SK-N-SH treated with all-trans-retinoic acid at 6 μM for 48 hours (cell line): ENCODE measurements at regions not wholly inside any gene's neighbourhood (a gene's known extent, or its start where the extent isn't known, plus 50 kb on each side); places are given as distances from the start of the nearest gene placed in this dataset.

ENCODE experiments used
- ATAC-seq: fragments of 200-7000 bp; cut with Tn5 transposase; 3 replicates; pipeline ENCODE4 v1.9.1; 2020; ENCODE audit warnings: mild to moderate bottlenecking, moderate library complexity
- ARNTL ChIP-seq: fragments of 450-650 bp; formaldehyde crosslinking; IDR thresholded peaks from 2 replicates; pipeline ENCODE4 v1.5.0; 2020; ENCODE audit warnings: low read depth, mild to moderate bottlenecking, moderate library complexity, borderline replicate concordance
- ESRRG ChIP-seq: fragments of 250-450 bp; sonication (Bioruptor Pico); IDR thresholded peaks from 2 replicates; pipeline ENCODE4 v1.6.1; 2021; ENCODE audit warnings: mild to moderate bottlenecking
- ISL1 ChIP-seq: fragments of 250-450 bp; sonication (Bioruptor Pico); IDR thresholded peaks from 2 replicates; pipeline ENCODE4 v2.1.2; 2022; ENCODE audit warnings: mild to moderate bottlenecking, moderate library complexity
- OSR1 ChIP-seq: fragments of 250-450 bp; sonication (Bioruptor Pico); IDR thresholded peaks from 2 replicates; pipeline ENCODE4 v1.8.0; 2022; ENCODE audit warnings: moderate library complexity, mild to moderate bottlenecking, inconsistent platforms
- PPARA ChIP-seq: fragments of 250-450 bp; sonication (Bioruptor Pico); IDR thresholded peaks from 2 replicates; pipeline ENCODE4 v1.5.0; 2020; ENCODE audit warnings: mild to moderate bottlenecking, borderline replicate concordance
- RARB ChIP-seq: fragments of 250-450 bp; sonication (Bioruptor Pico); IDR thresholded peaks from 2 replicates; pipeline ENCODE4 v1.8.0; 2021; ENCODE audit warnings: mild to moderate bottlenecking, moderate library complexity
- SNAI2 ChIP-seq: fragments of 250-450 bp; sonication (Bioruptor Pico); IDR thresholded peaks from 2 replicates; pipeline ENCODE4 v1.5.0; 2020; ENCODE audit warnings: mild to moderate bottlenecking, moderate library complexity
- TCF4 ChIP-seq: fragments of 250-450 bp; sonication (Bioruptor Pico); IDR thresholded peaks from 2 replicates; pipeline ENCODE4 v1.8.0; 2021; ENCODE audit warnings: mild to moderate bottlenecking, moderate library complexity, borderline replicate concordance
- TOX ChIP-seq: fragments of 250-450 bp; sonication (Bioruptor Pico); IDR thresholded peaks from 2 replicates; pipeline ENCODE4 v1.8.0; 2021; ENCODE audit warnings: mild to moderate bottlenecking, moderate library complexity, borderline replicate concordance
- ZC3H10 ChIP-seq: fragments of 250-450 bp; sonication (Bioruptor Pico); IDR thresholded peaks from 2 replicates; pipeline ENCODE4 v1.5.1; 2021; ENCODE audit warnings: mild to moderate bottlenecking, moderate library complexity
- ZFP3 ChIP-seq: fragments of 250-450 bp; sonication (Bioruptor Pico); IDR thresholded peaks from 2 replicates; pipeline ENCODE4 v1.5.0; 2020; ENCODE audit warnings: mild to moderate bottlenecking, moderate library complexity
- ZFP30 ChIP-seq: fragments of 450-650 bp; formaldehyde crosslinking; IDR thresholded peaks from 2 replicates; pipeline ENCODE4 v1.5.0; 2022; ENCODE audit warnings: mild to moderate bottlenecking, moderate library complexity
- ZNF565 ChIP-seq: fragments of 450-650 bp; formaldehyde crosslinking; conservative IDR thresholded peaks from 2 replicates; pipeline ENCODE4 v1.5.0; 2020; ENCODE audit warnings: low read depth, mild to moderate bottlenecking, moderate library complexity
- ZNF70 ChIP-seq: fragments of 450-650 bp; formaldehyde crosslinking; IDR thresholded peaks from 2 replicates; pipeline ENCODE4 v1.5.0; 2020; ENCODE audit warnings: mild to moderate bottlenecking, moderate library complexity
- TF ChIP-seq, protein P1 (sequence below): fragments of 250-450 bp; sonication (Bioruptor Pico); IDR thresholded peaks from 2 replicates; pipeline ENCODE4 v1.8.0; 2021; ENCODE audit warnings: low read depth, mild to moderate bottlenecking, moderate library complexity, borderline replicate concordance
- TF ChIP-seq, protein P2 (sequence below): fragments of 250-450 bp; sonication (Bioruptor Pico); IDR thresholded peaks from 2 replicates; pipeline ENCODE4 v1.5.1; 2020; ENCODE audit warnings: low read depth, mild to moderate bottlenecking, moderate library complexity
- TF ChIP-seq, protein P3 (sequence below): fragments of 250-450 bp; sonication (Bioruptor Pico); IDR thresholded peaks from 2 replicates; pipeline ENCODE4 v1.5.0; 2020; ENCODE audit warnings: mild to moderate bottlenecking, moderate library complexity

DNA sequence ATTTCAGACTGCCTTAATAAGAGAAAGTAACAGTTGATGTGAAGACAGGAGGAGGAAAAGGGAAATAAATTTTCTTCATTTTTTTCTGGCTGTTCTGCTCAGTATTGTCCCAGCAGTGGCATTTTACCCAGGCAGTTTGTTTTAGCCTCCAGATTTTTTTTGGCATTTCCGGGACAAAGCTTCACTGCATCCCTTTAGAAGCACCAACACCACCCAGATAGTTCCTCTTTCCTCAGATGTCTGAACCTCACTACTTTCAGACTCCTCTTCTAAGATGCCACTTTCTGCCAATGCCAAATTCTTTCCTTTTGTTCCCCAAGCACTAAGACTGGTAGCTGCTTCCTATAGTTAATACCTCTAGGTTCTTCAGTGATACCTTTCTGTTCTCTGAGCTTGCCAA is 480.1 kb upstream of the SLC10A2 start (continued):
- TF ChIP-seq PPARA: no peak
- no peak for TF ChIP-seq TCF4 (CRISPR knock-in tag)
- no peak for TF ChIP-seq ISL1
- no peak for TF ChIP-seq ZNF70 (CRISPR knock-in tag)
- TF ChIP-seq, all 23 proteins: peak for 0

DNA sequence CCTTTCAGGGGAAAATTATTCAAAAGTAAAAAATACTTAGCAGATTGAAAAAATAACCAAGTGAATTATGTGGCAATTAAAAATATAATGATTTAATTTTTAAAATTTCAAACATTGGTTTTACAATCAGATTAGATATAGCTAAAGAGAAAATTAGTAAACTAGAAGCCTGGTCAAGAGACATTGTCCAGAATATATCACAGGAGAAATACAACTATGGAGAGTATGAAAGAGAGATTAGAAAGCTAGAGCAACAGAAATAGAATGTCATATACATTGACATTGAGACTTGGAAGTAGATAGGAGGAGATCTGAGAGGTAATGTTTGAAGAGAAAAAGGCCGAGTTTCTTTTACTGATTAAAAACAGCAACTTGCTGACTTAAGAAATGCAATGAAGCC is 476.4 kb upstream of the SLC10A2 start:
- no peak for ATAC-seq
- TF ChIP-seq ZFP30: peak; percentile 99
- no peak for TF ChIP-seq ZNF565 (CRISPR knock-in tag)

DNA sequence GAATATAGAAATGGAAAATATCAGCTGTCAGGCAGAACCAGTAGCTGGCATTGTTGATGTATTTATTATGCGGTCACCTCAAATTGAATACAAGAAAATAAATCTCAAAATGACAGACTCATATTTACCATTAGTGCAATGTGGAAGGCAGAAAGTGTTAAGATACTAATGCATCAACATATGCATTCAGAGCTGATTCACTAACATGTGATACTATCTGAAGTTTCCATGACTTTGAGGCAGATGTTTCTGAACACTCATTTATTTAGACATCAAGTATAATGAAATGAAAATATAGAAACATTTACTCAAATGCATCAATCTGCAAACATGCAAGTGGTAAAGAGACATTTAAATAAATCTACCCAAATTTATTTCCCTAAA is 474.2 kb upstream of the SLC10A2 start:
- ATAC-seq: no peak
- TF ChIP-seq ZFP3 (CRISPR knock-in tag) (no peak), OSR1 (CRISPR knock-in tag) (no peak), ISL1 (no peak), PPARA (no peak)
- TF ChIP-seq, protein P1, sequence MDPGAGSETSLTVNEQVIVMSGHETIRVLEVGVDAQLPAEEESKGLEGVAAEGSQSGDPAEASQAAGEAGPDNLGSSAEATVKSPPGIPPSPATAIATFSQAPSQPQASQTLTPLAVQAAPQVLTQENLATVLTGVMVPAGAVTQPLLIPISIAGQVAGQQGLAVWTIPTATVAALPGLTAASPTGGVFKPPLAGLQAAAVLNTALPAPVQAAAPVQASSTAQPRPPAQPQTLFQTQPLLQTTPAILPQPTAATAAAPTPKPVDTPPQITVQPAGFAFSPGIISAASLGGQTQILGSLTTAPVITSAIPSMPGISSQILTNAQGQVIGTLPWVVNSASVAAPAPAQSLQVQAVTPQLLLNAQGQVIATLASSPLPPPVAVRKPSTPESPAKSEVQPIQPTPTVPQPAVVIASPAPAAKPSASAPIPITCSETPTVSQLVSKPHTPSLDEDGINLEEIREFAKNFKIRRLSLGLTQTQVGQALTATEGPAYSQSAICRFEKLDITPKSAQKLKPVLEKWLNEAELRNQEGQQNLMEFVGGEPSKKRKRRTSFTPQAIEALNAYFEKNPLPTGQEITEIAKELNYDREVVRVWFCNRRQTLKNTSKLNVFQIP (CRISPR knock-in tag): no peak

DNA sequence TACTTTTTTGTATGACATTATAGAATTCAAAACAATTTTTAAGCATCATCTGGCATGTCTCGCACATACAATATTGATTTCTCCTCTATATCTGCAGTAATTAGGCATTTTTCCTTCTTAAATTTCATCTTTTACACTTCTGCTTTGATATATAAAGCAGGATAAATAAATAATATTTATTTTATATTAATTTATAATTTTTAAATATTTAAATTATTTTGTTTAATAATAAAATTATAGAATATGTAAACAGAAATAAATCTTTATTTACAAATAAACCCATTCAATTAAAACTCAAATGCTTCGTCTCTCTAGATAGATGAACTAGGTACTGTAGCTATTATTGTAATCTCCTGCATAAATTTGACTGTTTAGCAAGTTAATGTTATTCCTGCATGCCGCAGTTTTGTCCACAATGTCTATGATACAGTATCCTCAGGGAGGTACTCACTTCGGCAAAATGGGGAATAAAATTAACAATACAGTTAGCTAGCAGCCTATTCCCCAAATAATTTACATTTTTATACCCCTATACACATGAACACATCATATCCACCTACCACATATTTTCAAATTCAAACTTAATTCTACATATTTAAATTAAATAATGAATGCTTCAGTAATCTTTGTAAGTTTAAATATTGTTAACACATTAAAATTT is 473.6 kb upstream of the SLC10A2 start:
- TF ChIP-seq ZC3H10 (CRISPR knock-in tag): no peak
- TF ChIP-seq ISL1: no peak
- TF ChIP-seq, protein P2, sequence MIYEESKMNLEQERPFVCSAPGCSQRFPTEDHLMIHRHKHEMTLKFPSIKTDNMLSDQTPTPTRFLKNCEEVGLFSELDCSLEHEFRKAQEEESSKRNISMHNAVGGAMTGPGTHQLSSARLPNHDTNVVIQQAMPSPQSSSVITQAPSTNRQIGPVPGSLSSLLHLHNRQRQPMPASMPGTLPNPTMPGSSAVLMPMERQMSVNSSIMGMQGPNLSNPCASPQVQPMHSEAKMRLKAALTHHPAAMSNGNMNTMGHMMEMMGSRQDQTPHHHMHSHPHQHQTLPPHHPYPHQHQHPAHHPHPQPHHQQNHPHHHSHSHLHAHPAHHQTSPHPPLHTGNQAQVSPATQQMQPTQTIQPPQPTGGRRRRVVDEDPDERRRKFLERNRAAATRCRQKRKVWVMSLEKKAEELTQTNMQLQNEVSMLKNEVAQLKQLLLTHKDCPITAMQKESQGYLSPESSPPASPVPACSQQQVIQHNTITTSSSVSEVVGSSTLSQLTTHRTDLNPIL: no peak
- TF ChIP-seq ESRRG (CRISPR knock-in tag): no peak
- no peak for TF ChIP-seq TOX (CRISPR knock-in tag)
- TF ChIP-seq TCF4 (CRISPR knock-in tag): no peak
- no peak for ATAC-seq

DNA sequence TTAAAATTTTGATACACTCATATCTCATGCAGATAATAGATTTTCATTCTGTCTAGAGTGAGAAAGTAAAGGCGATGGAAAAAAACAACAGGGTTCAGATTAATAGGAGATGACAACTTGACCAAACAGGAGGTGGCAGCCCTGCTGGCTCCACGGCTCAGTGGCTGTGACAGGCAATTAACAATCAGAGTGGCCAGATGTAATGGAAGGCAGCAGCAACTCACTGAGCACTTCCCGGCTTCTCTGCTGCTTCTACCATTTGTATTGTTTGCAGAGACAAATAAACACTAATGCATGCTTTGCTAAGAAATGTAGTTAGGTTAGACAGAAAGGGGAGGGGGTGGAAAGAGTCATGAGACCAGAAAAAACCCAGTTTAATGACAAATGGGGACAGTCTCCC is 473.0 kb upstream of the SLC10A2 start:
- TF ChIP-seq SNAI2 (CRISPR knock-in tag) (no peak), TCF4 (CRISPR knock-in tag) (peak; percentile 59; the same call in 1 of the 2 replicates), TOX (CRISPR knock-in tag) (no peak)
- TF ChIP-seq, protein P3, sequence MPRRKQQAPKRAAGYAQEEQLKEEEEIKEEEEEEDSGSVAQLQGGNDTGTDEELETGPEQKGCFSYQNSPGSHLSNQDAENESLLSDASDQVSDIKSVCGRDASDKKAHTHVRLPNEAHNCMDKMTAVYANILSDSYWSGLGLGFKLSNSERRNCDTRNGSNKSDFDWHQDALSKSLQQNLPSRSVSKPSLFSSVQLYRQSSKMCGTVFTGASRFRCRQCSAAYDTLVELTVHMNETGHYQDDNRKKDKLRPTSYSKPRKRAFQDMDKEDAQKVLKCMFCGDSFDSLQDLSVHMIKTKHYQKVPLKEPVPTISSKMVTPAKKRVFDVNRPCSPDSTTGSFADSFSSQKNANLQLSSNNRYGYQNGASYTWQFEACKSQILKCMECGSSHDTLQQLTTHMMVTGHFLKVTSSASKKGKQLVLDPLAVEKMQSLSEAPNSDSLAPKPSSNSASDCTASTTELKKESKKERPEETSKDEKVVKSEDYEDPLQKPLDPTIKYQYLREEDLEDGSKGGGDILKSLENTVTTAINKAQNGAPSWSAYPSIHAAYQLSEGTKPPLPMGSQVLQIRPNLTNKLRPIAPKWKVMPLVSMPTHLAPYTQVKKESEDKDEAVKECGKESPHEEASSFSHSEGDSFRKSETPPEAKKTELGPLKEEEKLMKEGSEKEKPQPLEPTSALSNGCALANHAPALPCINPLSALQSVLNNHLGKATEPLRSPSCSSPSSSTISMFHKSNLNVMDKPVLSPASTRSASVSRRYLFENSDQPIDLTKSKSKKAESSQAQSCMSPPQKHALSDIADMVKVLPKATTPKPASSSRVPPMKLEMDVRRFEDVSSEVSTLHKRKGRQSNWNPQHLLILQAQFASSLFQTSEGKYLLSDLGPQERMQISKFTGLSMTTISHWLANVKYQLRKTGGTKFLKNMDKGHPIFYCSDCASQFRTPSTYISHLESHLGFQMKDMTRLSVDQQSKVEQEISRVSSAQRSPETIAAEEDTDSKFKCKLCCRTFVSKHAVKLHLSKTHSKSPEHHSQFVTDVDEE (CRISPR knock-in tag): peak; percentile 85; the same call in 1 of the 2 replicates
- no peak for ATAC-seq

DNA sequence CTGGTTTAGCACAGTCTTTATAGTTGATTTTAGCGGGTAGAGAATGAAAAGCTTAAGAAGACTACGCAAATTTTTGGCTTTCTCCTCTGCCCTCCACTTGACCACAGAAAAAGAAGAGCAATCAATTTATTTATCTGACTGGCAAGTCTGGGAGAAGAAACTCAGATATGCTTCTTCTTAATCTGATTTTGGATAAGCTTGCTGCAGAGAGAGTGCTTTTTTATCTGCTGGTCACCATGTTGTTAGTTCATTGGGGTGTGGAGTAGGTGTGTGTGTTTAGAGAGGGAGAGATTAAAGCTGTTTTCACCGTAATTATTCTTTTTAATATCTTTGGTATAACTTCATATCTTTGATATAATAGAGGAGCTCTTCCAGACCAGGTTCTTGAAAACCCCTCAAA is 471.4 kb upstream of the SLC10A2 start:
- no peak for TF ChIP-seq ZC3H10 (CRISPR knock-in tag)
- TF ChIP-seq ARNTL (CRISPR knock-in tag): no peak
- no peak for TF ChIP-seq RARB
- TF ChIP-seq SNAI2 (CRISPR knock-in tag): no peak
- TF ChIP-seq, protein P2: no peak
- ATAC-seq: no peak
